GM18499 (cell line): ENCODE measurements at regions not wholly inside any gene's neighbourhood (a gene's known extent, or its start where the extent isn't known, plus 50 kb on each side); places are given as distances from the start of the nearest gene placed in this dataset.
"Not testable (repeated sequence)": the region's sequence is repeated elsewhere in the genome, so short reads cannot be mapped to it uniquely, and the experiment has no call there.

Experiments
- ATAC-seq: cut with Tn5 transposase; IDR thresholded peaks from one replicate; pipeline ENCODE4 v1.9.1; 2021; ENCODE audit warnings: moderate number of reproducible peaks; ENCODE audit not compliant: insufficient read depth, unreplicated experiment

DNA sequence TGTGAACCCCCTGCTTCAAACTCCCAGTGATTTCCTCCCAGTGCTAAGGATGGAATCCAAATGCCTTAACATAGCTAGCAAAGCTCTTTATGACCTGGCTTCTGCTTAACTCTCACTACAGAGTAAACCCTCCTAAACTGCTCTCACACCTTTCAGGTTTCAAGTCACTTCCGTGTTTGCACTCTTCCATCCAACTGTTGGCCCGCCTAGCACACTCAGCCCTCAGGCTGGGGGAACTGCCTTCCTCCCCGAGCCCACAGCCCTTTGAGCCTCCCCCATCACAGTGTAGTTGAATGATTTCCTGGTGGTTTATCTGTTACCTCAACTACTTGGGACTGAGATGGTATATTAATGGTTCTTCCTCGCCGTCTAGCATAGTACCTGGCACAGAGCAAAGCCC is 342.5 kb downstream of the NPIPA8 start:
- ATAC-seq, result no peak

DNA sequence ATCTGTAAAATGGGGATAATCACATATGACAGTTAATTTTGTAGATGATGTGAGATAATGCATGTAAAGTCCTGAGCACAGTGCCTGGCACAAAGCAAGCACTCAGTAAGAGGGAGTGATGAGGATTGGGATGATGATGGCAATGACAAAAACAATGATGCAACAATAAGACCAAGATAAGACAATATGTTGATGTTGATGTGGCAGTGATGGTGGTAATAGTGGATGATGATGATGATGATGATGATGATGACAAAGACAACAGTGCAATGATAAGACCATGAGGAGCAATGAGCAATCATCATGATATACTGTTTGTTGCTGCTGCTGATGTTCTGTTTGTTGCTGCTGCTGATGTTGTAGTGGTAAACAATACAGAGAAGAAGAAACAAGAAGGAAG is 344.1 kb downstream of the NPIPA8 start:
- ATAC-seq, result no peak

DNA sequence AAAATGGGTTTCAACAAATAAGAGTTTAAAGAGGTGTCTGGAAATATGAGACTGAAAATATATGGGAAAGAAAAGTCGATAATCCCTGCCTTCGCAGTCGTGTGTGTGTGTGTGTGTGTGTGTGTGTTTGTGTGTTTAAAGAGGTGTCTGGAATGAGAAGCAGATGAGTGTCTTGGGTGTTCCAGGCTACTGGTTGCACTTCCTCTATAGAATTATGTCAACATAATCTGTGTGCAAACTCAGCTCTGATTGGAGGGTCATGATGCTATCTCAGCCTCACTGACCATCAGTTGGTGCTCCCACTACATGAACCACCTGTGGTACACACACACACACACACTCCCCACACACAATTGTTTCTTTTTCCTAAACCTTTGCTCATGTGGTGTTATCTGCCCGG is 347.3 kb downstream of the NPIPA8 start:
- no peak for ATAC-seq

DNA sequence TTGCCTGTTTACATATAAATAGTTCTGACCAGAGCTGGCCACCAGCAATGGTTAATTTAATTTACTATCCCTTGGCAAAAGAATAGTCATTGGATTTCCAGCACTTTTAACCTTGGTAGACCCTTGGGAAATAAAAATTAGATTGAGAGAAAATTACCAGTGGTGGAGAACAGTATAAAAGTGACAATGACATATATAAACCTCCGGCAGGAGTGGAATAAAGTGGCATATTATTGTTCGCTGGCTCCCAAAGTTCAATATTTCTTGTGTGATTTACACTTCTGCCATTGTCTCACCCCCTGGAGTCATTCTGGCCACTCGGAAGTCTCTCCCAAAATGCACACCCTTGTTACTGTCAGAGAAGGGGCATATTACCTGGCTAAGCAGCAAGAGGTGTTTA is 347.7 kb downstream of the NPIPA8 start:
- no peak for ATAC-seq

DNA sequence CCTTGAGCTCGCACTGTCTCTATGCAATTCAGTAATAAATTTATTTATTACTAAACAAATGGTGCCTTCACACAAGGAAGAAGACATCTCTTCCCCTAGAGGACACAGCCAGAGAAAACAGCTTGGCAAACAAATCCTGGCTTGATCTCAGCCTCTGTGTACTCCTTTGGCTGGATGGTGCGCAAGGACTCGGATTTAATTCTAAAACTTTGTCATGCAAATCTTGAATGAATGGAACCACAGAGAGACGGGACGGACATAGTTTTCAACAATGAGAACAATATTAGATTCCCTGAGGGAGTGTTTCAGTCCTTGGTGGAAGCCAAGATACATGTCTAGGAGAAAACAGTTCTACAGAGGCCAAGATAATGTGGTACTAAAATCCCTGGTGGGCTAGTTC is 349.5 kb downstream of the NPIPA8 start:
- no peak for ATAC-seq

DNA sequence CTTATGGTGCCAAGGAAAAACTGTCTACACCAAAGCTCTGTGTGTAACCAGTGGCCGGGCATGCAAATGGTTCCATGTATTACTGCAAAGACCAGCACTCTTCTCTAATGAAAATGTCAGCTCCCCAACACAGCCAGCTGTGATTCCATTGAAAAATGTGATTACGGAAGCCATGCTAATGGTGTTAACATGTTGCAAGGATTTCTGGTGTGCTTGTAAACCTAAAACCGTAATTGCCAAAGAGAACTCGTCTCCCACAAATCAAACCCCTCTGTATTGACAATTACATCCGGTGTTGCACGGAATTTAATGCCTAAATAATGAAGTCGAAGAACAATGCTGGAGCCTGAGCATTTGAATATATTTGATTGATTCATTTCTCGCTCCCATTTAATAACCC is 351.7 kb downstream of the NPIPA8 start:
- no peak for ATAC-seq

DNA sequence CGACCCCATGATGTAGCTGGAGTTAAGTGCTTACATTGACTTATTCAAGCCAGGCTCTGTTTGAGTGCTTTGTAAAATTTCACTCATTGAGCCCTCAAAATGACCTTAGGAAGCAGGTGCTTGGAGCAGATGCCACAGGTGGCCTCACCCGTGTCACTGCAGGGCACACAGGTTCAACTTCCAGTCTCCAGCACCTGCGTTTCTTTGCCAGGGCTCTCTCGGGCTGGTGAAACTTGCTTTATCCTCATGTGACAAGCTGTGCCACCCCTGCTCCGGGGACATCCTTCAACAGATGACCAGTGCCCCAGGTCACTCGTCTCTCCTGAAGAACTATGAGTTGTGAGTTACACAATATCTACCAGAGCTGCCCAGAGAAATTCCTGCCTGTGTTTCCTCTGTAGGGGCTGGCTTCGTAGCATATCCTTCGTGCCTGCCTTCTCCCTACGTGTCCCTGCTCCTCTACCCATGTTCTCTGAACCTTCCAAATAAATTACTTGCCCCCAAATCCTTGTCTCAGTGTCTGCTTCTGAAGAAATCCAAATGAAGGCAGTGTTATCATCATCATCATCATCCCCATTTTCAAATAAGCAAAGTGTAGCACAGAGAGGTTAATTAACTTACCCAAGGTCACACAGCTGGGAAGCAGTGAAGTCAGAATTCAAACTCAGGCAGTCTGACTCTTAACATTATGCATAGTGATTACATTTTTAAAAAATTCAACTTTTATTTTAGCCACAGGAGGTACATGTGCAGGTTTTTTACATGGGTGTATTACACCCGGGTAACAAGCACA is 352.5 kb downstream of the NPIPA8 start:
- no peak for ATAC-seq

DNA sequence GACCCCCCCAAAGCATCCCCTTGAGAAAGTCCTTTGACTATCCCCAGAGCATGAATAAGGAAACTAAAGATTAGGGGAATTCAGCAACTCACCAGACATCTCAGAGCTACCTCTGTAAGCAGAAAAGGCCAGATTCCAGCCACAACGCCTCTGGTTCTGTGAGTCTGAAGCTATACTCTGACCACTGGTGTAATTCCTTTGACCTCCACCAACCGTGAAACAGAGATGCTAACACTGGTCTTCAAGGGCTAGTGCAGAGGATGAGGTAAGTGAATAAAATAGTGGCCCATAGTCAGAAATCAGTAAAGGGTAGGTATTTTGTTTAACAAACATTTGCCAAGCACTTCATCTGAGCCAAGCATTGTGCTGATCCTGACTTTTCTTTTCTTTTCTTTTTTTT is 353.4 kb downstream of the NPIPA8 start:
- ATAC-seq, result no peak

DNA sequence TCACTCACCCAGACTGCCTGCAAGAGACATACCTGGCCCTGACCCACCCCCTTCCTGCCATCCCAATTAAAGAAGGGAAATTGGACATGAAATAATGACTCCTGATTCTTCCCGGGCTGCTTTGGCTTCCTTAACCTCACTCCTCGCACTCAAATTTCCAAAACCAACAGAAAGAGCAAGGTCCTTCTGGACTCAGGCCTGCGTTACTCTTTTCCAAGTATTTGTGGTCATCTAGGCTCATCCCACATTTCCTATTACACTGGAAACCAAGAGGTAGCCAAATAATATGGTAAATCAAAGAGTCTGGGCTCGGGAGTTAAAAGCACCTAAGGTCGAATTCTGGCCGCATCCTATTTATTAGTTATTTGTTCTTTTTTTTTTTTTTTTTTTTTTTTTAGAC is 359.3 kb downstream of the NPIPA8 start:
- ATAC-seq, result no peak

DNA sequence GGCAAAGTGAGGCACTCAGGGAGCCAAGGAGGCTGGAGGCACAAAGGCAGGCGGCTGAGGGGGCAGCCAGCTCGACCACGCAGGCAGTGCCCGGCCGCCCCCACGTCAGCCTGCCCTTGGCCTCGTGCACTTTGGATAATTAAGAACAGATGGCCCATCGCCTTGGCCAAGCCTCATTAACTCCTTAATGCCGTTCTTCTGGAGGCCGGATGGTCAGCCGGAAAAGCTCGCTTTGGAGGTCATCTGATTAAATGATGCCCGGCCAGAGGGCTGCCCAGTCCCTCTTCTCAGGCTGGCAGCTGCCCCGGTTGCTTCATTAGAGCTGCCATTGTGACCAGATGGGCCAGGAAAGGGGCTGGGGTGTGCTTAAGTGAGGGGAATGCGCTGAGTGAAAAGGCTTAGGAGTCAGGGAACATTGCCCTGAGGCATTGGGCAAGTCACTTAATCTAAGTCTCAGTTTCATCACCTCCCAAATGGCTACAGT is 364.0 kb downstream of the NPIPA8 start:
- no peak for ATAC-seq

DNA sequence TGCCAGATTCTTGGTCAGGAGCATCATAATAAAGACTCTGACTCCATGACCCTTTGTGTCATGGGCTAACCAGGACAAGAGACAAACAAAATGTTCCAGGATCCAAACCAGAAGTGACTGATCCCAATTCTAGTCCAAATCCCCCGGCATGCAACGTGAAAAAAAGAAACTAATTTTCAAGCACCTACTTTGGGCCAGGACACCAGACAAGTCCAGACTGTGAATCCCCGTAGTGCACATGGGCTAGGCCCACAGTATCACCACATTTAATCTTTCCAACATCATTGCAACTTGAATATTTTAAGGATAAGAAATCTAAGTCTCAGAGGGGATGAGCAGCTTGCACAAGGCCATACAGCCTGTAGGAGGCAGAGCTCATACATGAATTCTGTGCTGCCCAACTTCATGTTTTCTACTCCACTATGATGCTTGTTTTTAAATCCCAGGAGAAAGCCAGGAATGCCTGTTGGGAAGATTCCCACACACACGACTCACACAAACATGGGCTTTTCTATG is 365.7 kb downstream of the NPIPA8 start:
- ATAC-seq, result no peak

DNA sequence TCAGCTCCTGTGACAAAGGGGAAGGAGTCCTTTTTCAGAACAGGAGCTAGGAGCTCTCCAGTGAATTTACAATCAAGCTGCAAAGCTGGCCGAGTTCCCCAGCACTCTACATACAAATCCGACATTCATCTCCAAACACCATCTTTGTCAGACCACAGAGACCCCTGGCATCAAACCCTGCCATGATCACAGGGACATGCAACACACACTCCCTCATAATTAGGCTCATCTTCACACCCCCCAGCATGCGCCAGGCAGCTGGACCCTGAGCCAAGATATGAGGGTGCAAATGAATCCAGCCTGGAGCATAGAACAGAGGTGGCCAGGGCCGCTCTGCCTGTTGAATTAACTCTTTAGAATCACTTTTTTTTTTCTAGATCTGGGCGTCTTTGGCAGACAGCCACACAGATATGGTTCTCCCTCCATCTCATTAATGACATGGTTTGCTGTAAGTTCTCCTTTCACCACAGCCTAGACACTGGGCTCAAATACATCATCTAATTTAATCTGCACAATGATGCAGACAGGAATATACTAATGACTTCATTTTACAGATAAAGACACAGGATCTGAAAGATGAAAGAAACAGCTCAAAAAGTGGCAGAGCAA is 366.3 kb downstream of the NPIPA8 start:
- no peak for ATAC-seq

DNA sequence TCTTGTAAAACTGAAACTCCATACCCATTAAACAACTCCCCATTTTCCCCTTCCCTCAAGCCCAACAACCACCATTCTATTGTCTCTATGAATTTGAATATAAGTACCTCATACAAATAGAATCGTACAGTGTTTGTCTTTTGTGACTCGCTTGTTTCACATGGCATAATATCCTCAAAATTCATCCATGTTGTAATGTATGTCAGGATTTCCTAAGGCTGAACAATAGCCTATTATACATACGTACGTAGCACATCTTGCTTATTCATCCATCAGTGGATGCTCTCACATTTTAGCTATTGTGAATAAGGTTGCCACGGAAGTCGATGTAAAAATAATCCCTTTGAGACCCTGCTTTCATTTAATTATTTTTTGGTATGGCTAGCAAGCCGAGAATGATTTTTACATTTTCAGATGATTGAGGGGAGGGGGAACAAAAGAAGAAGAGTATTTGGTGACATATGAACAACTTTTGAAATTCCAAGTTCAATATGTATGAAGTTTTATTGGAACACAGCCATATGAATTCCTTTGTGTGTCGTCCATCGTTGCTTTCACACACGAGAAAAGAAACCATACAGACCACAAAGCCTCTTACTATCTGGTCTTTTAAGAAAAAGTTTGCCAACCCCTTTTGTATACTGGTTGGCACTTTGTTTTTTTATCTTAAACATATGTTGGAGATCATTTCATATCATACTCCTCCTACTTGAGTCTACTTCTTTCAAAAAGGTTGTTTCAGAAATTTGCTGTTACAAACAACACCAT is 371.2 kb downstream of the NPIPA8 start:
- no peak for ATAC-seq

DNA sequence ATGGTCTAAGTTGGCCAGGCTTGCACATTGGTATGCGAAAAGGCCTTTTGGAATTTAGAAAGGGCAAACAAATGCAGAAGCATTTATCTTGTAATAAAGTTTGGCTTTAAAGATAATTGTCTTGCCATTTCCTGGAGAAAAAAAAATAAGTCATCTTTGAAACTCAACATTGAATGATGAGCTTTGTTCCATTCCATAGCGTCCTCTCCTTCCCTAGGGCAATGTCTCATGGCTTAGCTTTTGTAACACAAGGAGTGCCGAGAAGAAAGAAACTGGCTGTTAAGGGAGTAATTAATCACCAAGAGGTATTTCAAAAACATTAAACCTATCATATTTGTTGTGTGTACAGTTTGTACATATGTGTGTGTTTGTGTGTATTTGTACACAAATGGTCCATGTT is 372.3 kb downstream of the NPIPA8 start:
- ATAC-seq, result no peak

DNA sequence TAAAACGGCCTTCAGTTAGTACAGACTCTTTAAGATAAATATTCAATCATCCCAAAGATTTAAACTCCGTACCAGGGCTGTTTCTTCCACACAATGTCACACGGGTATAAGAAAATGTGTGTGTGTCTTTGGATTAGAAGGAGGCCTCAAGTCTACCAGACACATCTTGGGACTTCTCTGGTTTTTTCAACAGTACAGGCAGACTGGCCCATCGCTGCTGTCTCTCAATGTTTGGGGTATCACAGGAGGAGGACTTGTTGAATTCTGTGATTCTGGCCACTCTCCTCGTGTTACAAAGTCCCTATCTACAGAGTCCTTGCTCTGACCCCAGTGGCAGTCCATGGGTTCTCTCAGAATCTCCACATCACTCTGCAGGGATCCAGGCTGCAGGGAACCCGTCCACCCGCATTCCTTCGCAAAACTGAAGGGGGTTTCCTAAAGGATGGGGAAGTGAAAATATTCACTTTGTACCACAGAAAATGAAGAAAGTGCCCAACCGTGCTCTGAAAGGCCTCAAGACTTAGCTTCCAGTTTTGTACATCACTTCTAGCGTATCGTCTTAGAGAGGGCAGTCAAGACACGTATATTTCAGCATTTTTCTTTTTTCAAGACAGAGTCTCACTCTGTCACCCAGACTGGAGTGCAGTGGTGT is 373.2 kb downstream of the NPIPA8 start:
- peak; percentile 44 for ATAC-seq

DNA sequence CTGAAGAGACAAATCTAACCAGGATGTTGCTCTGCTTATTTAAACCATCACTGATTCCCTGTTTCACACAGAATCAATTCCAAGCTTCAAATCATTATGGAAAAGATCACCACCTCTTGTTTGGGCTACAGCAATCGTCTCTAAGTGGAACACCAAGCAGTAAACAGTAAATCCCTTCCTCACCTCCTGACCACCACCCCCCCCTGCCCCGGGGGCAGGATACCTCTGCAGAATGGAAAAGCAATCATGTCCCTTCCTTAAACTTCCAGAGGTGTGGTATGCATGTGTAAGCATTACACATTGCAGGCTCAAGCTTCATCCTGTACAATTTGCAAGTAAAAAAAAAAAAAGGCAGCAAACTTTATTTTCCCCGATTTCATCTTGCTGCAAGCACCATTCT is 373.8 kb downstream of the NPIPA8 start:
- no peak for ATAC-seq

DNA sequence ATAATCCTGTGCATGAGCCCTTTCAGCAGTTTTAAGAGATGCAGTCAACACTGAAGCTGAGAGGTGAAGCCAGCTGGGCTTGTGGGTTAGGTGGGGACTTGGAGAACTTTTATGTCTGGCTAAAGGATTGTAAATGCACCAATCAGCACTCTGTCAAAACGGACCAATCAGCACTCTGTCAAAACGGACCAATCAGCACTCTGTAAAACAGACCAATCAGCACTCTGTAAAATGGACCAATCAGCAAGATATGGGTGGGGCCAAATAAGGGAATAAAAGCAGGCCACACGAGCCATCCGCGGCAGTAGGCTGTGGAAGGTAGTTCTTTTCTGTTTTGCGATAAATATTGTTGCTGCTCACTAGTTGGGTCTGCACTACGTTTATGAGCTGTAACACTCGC is 374.7 kb downstream of the NPIPA8 start:
- not testable (repeated sequence) for ATAC-seq

DNA sequence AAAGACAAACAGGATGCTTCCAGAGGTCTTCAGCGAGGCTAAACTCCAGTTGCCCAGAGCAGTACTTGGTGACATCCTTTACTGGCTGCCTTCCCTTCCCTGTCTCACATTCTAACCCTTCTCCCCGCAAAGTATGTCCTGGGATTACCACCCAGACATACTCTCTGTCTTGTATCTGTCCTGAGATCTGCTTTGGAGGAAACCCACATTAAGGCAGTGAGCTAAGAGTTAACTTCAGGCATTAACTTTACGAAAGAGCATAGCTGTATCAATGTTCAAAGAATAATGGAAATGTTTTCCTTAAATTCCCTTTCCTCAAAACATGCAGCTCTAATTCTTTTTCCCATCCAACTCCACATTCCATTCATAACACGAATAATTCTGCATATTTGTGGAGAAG is 385.2 kb downstream of the NPIPA8 start:
- no peak for ATAC-seq

DNA sequence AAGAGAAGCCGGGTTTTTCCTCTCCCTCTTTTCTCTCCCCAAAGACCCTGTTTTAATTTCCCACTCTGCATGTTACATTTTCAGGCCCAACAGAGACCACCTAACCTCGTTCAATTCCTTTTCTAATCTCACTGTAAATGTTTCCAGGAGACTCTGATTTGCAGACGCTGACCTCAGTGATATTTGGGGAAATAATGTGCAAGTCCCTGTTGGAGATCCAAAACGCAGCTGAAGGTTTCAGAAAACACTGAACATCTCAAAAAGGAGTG is 386.6 kb downstream of the NPIPA8 start:
- no peak for ATAC-seq

DNA sequence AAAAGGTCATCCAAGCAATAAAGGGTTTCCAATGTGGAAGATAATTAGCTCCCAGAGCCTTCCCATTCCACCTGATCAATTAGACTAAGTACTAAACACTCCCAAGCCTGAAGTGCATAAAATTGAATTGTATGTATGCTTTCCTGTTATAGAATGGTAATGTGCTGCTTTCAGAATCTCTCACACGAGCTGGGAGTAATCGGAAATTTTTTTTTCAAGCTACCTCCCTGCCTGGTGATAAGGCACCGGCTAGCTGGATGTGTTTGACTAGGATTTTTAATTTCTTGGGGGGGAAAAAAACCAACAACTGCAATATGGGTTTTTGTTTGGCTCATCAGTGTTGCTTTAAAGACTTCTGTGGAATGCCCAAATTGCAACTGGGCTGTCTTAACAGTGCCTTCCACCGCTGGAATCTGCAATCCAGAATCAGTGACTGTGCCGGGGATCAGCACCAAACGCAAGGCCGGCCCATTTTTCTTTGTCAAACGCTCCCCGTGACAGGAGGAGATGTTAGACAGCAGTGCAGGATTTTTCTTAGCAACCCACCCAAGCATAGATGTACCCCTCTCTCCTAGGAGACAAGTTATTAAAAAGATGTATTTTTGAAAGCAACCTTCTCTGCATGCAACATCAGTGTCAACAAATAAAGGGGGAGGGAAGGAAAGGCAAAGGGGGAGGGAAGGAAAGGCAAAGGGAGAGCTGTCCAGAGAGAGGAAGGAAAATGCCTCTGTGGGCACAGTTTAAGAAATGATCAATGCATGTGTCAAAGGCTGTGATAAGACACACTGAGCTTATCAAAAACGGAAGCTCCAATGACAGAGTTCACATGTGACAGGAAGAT is 387.2 kb downstream of the NPIPA8 start:
- ATAC-seq, result no peak
